HFFc6 (cell line): ENCODE measurements at regions not wholly inside any gene's neighbourhood (a gene's known extent, or its start where the extent isn't known, plus 50 kb on each side); places are given as distances from the start of the nearest gene placed in this dataset.

Experiments
- DNase-seq: peaks from one replicate; pipeline ENCODE4 v3.0.0-alpha.2; 2018
- H3K27ac Mint-ChIP-seq: 2 replicates; pipeline ENCODE4 v1.8.0; 2020; ENCODE audit warnings: mild to moderate bottlenecking, mixed read lengths
- H3K27me3 Mint-ChIP-seq: 2 replicates; pipeline ENCODE4 v1.8.0; 2021; ENCODE audit warnings: mild to moderate bottlenecking, moderate library complexity, mixed read lengths; ENCODE audit not compliant: insufficient read depth
- H3K36me3 Mint-ChIP-seq: 2 replicates; pipeline ENCODE4 v1.8.0; 2021; ENCODE audit warnings: low read depth, mixed read lengths
- H3K4me1 Mint-ChIP-seq: 2 replicates; pipeline ENCODE4 v1.8.0; 2020; ENCODE audit warnings: low read depth, mixed read lengths
- H3K4me3 Mint-ChIP-seq: 2 replicates; pipeline ENCODE4 v1.8.0; 2020; ENCODE audit warnings: mild to moderate bottlenecking, moderate library complexity, mixed read lengths
- H3K9me3 Mint-ChIP-seq: 2 replicates; pipeline ENCODE4 v1.8.0; 2020; ENCODE audit warnings: mild to moderate bottlenecking, mixed read lengths
- CTCF ChIP-seq: fragments of 200-600 bp; sonication (generic); IDR thresholded peaks from 2 replicates; pipeline ENCODE4 v1.5.0; 2021; ENCODE audit warnings: antibody characterized with exemption, mild to moderate bottlenecking

- Mint-ChIP-seq H3K4me1 (no peaks in the 10 kb centered on the region), H3K4me3 (no peak overlapping the region), H3K36me3 (no peaks in the 10 kb centered on the region), H3K27me3 (no peaks in the 10 kb centered on the region; the same call in 1 of the 2 replicates), H3K27ac (no peak overlapping the region), H3K9me3 (peaks cover 6% of the 10 kb centered on the region)
- no peak for DNase-seq
- TF ChIP-seq CTCF: no peak
Measured at GRCh38 chr7:19623676-19624075, 85.2 kb downstream of the POLR1F start.

GRCh38 chr7:19621740-19622139 is 87.1 kb downstream of the POLR1F start:
- no peak overlapping the region for H3K4me3 Mint-ChIP-seq
- TF ChIP-seq CTCF: no peak
- no peaks in the 10 kb centered on the region for H3K9me3 Mint-ChIP-seq
- no peaks in the 10 kb centered on the region for H3K36me3 Mint-ChIP-seq
- no peak for DNase-seq
- no peak overlapping the region for H3K27ac Mint-ChIP-seq
- no peaks in the 10 kb centered on the region for H3K4me1 Mint-ChIP-seq
- no peaks in the 10 kb centered on the region; the same call in 1 of the 2 replicates for H3K27me3 Mint-ChIP-seq

GRCh38 chr7:19620470-19620869 is 88.4 kb downstream of the POLR1F start:
- Mint-ChIP-seq H3K27ac (no peak overlapping the region), H3K4me1 (no peaks in the 10 kb centered on the region), H3K27me3 (no peaks in the 10 kb centered on the region; the same call in 1 of the 2 replicates), H3K4me3 (no peak overlapping the region), H3K9me3 (no peaks in the 10 kb centered on the region), H3K36me3 (no peaks in the 10 kb centered on the region)
- DNase-seq: no peak
- TF ChIP-seq CTCF: no peak

- TF ChIP-seq CTCF: no peak
- Mint-ChIP-seq H3K36me3 (no peaks in the 10 kb centered on the region), H3K9me3 (no peaks in the 10 kb centered on the region), H3K4me1 (no peaks in the 10 kb centered on the region), H3K4me3 (no peak overlapping the region), H3K27ac (no peak overlapping the region), H3K27me3 (no peaks in the 10 kb centered on the region; the same call in 1 of the 2 replicates)
- DNase-seq: no peak
Measured at GRCh38 chr7:19619122-19619521, 89.7 kb downstream of the POLR1F start.

- Mint-ChIP-seq H3K4me1 (no peaks in the 10 kb centered on the region), H3K27ac (no peak overlapping the region), H3K27me3 (no peaks in the 10 kb centered on the region), H3K4me3 (no peak overlapping the region), H3K9me3 (peaks cover 5% of the 10 kb centered on the region; the same call in 1 of the 2 replicates), H3K36me3 (no peaks in the 10 kb centered on the region)
- no peak for DNase-seq
- no peak for TF ChIP-seq CTCF
Measured at GRCh38 chr7:19617901-19618300, 90.9 kb downstream of the POLR1F start.
